Caki2 (cell line): ENCODE measurements at regions not wholly inside any gene's neighbourhood (a gene's known extent, or its start where the extent isn't known, plus 50 kb on each side); places are given as distances from the start of the nearest gene placed in this dataset.

Source experiments
- DNase-seq: peaks from one replicate; pipeline ENCODE4 v3.0.0-alpha.2; 2015; ENCODE audit warnings: low read depth
- in situ Hi-C: cut with HindIII; loops from 2 replicates; pipeline ENCODE4 v1.10.0; 2016; ENCODE audit warnings: low sequenced_read_pairs, low pct_unique_long_range_greater_than_20kb, mixed read lengths

DNA sequence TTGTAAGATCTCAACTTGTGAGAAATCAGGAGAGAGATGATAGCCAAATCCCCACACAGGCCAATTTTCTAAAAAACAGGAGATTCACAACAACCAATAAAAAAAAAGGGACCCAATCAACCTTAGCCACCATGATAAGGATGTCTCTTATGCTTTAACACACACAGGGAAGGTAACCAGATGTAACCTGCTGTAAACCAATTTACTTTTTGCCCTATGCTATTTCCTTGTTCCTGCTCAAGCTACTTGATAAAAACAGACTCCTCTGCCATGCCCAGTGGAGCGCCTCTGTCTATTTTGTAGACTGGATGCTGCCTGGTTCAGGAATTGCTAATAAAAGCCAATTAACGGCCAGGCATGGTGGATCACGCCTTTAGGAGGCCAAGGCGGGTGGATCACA, 123.5 kb upstream of the NPVF start:
- in situ Hi-C loops = no loop called here
- DNase-seq = no peak

DNA sequence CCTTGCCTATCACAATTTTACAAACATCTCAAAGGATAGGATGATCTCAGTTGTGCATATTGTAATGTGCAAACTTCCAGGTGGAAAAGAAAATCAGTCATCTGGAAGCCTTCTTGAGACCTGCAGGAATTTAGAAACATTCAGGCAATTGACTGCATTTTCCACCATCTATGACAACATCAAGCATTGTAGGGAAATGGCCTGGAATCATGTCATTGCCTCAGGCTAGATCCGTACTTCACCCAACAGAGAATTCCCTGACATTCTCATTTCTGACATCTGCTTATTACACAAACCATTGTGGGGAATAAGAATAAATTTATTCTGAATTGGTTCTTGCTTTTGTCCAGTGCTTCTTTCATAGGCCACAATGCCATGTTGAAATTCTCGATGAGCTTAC, 124.9 kb upstream of the NPVF start:
- DNase-seq = no peak
- in situ Hi-C loops = no loop called here

DNA sequence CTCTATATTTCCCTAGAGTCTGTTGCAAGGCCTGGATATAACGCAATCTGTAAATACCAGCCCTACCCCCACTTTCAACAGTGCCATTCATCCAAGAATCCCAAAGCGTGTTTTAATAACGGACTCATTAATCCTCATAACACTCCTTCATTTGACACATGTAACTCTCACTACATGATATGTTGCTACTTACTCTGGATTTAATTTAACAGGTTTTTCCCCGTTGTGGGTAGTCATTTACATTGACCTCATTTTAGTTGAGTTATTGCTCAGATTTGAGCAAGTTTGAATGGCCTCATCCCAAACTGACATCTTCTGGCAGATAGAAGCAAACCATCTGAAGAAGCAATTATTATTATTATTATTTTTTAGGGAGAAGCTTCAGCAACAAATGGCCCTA, 125.4 kb upstream of the NPVF start:
- DNase-seq = no peak
- in situ Hi-C loops = no loop called here

DNA sequence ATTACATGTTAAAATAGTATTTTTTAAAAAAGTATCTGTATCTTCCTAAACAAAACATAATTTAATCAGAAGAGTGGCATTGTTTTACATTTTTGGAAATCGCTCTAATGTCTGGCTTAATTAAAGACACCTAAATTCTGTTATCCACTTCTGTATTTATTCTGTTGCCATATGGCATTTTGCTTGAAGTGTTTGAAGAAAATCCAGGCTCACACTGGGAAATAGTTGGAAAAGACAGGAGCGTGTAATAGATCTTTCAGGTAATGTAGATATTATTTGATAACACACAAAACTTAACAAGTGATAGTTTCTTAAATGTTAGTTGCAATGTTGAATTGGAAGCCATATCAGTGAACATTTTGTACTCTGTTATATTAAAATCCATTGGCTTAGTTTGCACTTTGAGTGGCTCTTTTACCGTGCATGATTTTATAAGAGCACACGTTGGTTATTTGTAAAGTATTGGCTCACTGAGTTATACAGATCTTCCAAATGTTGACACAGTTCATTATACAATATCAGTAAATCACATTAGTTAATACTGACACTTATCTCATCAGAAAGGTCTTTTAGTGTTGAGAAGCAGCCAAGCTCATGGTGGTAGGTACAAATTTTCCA, 128.4 kb upstream of the NPVF start:
- in situ Hi-C loops = no loop called here
- no peak for DNase-seq

DNA sequence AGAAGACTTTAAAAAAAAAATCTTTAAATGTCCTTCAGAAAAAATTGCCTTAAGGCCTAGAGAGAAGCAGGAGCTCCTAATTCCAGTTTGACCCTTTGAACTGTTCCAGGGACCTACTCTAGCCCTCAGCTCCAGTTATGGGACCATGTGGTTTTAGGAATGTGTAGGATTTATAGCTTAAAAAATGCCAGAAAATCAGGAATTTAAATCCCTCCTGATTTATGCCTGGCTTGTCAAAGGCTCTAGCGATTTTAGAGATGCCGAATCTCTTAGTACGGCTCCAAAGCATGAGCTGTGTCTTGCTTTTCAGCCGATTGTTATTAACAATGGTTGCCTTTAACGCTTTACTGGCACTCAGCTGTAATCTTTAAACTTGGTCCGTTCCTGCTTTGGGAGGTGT, 130.6 kb upstream of the NPVF start:
- in situ Hi-C loops = no loop called here
- DNase-seq = no peak

DNA sequence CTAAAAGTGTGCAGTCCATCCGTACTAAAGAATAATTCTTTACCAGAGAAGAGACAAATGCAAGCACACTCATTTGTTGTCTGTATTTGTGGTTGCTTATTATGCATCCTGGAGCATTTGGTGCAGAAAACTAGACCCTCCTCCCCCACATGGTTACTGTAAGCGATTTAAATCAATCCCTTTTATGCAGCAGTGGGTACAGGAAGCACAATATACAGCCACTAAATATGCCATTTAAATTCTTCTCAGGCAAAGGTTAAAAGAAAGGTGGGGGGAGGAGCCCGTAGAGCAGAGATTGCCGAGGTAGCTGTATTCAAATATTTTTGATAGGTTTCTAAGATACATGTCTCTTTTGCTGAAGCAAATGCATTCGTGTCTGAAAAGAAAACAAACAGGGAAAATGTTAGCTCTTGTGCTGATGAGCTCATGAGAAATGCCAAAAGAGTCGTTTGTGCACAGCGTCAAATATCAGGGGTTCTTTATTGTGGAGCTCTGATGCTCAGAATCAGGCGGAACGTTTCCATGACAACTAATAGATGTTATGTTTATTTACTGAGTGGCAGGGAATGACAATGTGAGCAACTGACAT, 131.3 kb upstream of the NPVF start:
- in situ Hi-C loops = no loop called here
- peak; percentile 14 for DNase-seq

DNA sequence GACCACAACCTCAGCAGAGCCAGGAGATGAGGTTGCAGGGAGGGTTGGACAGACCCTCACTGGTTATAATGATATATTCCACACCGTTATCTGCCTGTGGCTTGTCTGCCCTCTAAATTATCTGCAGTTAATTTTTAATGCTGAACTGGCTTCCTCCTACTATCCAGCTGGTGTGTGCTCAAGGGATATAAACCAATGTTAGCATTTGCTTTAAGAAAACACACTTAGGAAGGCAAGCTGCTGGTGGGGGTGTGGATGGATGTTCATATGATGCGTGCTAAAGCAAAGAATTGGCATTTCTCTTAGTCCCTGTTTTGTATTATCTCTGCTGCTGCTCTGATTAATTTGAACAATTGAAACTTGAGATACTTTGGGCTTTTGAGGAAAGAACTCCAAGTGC, 132.2 kb upstream of the NPVF start:
- in situ Hi-C loops = no loop called here
- DNase-seq = no peak

DNA sequence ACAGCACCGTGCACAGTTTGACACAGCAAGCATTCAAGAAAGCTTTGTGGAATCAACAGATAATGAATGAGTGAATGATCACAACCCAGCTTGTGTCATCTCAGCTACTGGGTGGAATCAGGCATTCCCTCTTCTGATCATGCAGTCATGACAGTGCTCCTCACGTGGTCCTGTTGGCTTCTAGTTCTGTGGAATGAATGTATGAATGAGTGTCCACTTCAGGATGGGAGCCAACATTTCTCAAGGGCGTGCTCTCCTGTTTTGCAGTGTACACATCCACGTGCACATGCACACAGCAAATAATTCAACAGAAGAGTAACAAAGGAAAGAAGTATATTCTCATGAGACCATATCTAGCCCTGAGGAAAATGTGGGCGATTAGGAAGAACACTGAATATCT, 133.1 kb upstream of the NPVF start:
- DNase-seq = no peak
- in situ Hi-C loops = no loop called here

DNA sequence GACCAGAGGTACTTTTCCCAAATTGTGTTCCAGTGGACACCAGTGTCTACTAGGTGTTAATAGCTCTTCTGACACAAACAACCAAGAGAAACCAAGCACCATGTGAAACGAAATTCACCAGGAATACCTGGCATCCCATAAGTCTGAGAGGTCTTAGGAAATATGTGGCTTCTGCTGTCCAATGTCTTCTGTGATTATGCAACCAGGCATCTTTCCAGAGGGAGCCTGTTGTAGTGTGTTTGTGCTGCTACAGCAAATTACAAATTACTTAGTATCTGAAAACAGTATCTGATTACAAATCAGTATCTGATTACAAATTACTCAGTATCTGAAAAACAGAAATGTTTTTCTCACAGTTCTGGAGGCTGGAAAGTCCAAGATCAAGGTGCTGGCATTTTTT, 133.6 kb upstream of the NPVF start:
- DNase-seq = no peak
- in situ Hi-C loops = no loop called here

DNA sequence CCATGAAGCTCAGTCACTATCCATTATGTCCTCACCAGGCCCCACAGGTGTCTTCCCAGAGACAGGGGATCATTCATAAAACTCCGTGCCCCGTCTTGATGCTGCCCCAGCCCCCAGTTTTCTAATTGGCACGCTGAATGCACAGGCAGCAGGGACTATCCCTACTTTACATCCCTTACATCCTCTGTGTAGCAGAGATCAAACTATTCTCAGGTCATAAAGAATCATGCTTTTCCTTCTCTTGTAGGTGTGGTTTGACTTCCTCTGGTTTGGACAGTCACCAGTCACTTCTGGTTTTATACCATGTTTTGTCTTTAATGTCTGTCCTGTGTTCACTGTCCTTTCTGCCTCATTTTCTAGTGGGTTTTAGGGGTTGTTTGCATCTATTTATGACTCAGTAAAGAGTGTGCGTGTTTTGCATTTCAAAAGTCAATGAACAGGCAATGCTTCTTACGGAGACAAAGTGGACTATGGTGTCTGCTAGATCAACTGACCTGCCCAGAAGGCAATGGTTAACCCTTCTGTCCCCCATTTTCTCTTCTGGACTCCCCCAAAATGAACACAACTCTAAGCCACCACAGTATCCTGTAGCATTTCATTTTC, 140.4 kb upstream of the NPVF start:
- DNase-seq = no peak
- in situ Hi-C loops = no loop called here

DNA sequence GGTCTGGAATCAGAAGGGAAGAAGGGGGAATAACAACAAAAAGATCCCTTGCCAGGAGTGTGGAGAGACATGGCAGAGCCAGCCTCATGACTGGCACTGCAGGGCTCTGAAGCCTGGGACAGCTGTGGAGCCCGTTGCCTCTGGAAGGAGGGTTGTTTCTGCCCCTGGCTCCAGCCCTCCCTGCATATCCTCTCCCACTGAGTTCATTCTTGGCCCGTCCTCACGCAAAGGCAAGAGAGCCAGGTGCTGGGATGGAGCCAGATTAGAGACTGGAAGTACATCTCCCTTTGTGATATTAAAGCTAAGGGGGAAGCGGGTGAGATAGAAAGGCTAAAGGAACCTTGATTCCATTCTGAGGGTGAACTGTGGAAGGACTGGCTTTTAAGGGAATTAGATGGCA, 141.5 kb upstream of the NPVF start:
- in situ Hi-C loops = no loop called here
- no peak for DNase-seq

DNA sequence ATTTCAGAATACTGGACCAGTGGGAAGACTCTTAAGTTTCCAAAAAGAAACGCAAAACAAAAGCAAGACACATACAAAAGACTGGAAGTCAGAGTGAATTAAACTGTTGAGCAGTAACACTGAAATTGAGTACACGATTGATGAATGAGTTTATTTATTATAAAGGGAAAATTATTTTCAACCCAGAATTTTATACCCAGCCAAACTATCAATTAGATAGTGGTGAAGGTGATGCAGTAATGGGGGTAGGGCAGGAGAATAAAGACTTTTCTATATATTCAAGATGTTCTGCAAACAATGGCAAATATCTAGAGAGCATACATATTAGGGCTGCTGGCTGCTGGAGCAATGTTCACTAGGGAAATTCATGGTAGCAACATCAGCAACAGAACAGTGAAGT, 143.7 kb upstream of the NPVF start:
- no peak for DNase-seq
- in situ Hi-C loops = no loop called here

DNA sequence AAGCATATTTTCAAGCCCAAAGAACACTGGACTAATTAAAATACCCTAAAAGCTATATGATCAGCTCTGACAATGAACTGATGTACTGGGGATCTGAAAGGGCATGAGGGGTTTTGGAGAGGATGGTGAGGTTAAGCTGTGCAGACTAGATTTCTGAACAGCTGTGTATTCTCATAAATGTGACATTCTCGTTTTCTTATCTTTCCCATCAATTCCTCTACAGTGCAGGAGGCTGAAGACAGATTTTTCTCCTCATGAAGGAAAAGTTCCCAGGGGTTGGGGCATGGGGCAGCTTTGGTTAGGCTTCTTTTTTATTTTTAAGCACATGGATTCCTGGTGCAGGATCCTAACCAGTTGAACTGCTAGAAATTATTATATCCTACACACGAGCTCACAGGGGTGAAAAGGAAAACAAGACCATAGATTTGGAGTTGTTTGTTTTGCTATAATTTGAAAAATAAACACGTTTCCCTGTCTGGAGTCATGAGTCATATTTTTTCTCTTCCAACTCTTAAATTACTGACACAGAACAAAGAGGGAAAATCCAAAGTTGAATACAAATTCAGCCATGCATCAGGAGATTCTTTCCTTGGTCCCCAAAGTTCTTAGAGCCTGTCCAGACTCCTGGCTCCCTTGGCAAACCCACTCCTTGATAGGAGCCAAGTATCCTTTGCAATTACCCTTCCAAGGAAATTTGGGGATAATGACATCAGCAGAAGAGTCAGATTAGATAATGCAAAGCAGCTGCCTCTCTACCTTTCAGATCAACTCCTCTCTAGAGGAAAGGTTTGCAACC, 147.7 kb upstream of the NPVF start:
- in situ Hi-C loops = loop anchor here (25.0 kb wide), 1 partner anchor 461 kb away; no protein-coding TSS in a partner anchor
- DNase-seq = no peak

DNA sequence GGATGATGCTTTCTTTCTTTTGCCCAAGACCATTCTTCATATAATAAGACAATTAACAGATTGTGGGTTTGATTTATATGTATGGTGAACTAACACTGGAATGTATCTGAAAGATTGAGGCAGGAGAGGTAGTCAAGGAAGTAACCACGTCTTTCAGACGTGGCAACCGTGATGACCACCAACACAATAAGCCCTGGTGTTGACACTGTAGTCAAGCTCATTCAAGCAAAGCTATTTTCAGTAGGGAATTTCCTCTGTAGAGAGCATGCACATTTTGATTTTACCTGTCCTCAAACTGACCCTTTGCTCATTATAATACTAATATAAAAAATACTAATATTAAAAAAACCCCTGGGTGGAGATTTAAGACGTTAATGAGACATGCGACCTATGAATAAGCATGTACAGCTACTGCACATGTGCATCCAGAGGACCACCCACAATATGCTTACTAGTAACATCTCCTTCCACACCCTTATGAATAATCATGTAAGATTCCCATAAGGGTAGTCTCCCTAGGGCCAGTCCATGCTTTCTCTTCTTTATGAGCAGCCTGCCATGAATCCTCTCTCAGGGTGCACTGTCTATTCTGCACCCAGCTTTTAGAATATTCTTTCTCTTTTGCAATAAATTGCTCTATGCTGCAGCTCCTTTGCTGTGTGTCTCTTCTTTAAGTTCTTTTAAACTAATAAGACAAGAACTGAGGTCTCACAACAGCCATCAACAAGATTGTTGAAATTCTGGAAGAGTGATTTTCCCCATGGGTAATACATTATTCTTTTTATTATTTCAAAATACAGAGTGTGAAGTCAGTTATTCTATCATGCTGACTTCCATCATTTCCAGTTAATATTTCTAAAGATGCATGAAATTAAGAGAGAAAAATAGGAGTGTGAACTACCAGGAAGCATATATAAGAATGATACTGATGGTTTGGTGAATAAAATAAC, 151.3 kb upstream of the NPVF start:
- in situ Hi-C loops = loop anchor here (25.0 kb wide), 1 partner anchor 458 kb away; no protein-coding TSS in a partner anchor
- DNase-seq = no peak

DNA sequence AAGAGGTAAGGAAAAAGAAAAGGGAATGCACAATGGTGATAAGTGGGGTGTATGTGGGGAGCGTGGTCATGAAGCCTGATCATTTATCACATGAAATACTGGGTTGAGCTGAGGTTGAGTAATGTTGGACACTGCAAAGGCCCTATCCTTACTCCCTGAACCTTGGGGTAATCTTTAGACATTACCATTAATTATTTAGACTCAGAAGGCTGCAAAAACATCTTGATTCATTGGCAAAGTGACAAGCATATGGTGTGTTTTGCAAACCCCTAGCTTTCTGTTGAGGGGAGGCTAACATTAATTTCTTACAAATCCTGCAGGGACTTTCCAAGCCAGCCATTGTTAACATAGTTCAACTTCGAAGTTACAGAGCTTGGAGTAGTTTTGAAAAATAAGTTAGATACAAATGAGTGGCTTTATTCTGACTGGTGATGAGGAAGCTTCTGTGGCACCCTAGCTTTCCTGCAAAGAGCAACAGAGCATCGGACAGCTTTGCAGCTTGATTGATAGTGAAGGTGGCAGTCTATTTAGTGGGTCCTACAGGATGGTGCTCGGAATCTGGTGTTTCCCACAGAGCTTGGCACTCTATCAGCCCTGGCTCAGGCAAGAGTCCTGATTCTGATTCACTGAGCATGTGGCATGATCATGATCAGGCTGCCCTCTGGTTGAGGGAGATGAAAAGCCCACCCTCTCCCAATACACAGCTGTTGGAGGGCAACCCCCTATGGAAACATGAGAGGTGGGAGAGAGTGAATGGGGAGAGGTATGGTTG, 153.7 kb upstream of the NPVF start:
- in situ Hi-C loops = loop anchor here (25.0 kb wide), 1 partner anchor 455 kb away; no protein-coding TSS in a partner anchor

DNA sequence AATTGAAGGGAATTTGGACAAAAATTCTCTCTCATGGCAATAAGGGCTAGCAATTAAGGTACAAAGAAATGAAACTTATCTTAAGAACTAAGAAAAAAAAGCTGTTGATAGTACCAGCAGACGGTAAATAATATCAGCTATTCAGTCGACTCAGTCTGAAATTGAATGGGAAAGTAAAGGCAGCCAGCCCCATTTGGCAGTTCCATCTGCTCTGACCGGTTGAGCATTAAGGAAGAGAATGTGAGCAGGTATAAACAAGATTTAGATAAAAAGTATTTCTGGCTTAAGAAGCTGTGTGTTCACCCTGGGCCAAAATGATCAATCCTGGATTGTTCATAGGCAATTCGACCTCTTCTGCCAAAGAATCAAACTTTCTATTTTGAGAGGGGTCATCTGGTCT, 154.6 kb upstream of the NPVF start:
- in situ Hi-C loops = loop anchor here (25.0 kb wide), 1 partner anchor 454 kb away; no protein-coding TSS in a partner anchor
- DNase-seq = no peak

More for the DNA sequence above, 153.7 kb upstream of the NPVF start:
- DNase-seq = no peak

DNA sequence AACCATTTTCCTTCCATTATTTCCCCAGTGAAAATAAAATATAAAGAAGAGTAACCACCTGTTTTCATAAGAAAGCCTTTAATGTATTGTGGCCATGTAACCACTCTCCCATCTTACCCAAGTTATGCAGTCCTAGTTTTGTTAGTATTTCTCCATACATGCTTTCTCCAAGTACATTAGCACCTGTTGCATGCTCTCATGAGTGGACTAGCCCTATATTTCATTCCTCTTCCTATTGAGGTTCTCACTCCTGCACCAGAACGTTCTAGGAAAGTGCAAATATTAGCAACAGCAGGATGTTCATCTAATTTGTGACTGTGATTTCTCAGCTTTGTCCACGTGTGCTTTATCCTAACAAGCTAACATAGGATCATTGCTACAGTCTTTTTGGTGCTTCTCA, 155.1 kb upstream of the NPVF start:
- in situ Hi-C loops = loop anchor here (25.0 kb wide), 1 partner anchor 454 kb away; no protein-coding TSS in a partner anchor

More for the DNA sequence above, 155.1 kb upstream of the NPVF start:
- DNase-seq = no peak
